ENCODE measurements at regions not wholly inside any gene's neighbourhood (a gene's known extent, or its start where the extent isn't known, plus 50 kb on each side); places are given as distances from the start of the nearest gene placed in this dataset.

GRCh38 chr6:139722530-139722929 is 348.1 kb upstream of the CITED2 start:
- TF ChIP-seq CTCF (IDR thresholded peaks at IDR 0.05 in 2 of 3, conservative IDR thresholded peaks at IDR 0.05 in 1 of 3; ENCODE audit: insufficient read depth in 2 of 3, low read depth in 1 of 3, low read length in 3 of 3) = no peak
- no peak for TF ChIP-seq SNRNP70 (optimal IDR thresholded peaks at IDR 0.05; ENCODE audit: low read depth, low read length)
- no peak for TF ChIP-seq MITF (IDR thresholded peaks at IDR 0.05)
- no peak for TF ChIP-seq FOXJ3 (CRISPR knock-in tag; IDR thresholded peaks at IDR 0.05)
- TF ChIP-seq TAF1 (IDR thresholded peaks at IDR 0.05; ENCODE audit: control insufficient read depth, extremely low read depth, insufficient read depth, low read length, severe bottlenecking) = no peak
- no peak for TF ChIP-seq ATF7 (IDR thresholded peaks at IDR 0.05)
- TF ChIP-seq ZFX (CRISPR knock-in tag; IDR thresholded peaks at IDR 0.05) = no peak
- no peak for TF ChIP-seq RAD21 (CRISPR knock-in tag; conservative IDR thresholded peaks at IDR 0.05 in 1 of 2, IDR thresholded peaks at IDR 0.05 in 1 of 2)
- TF ChIP-seq ZZZ3 (IDR thresholded peaks at IDR 0.05) = no peak
- no peak for TF ChIP-seq KDM4B (IDR thresholded peaks at IDR 0.05; ENCODE audit: borderline replicate concordance in 2 of 2, low read depth in 1 of 2)

Data from K562 (cell line).